ENCODE measurements at regions not wholly inside any gene's neighbourhood (a gene's known extent, or its start where the extent isn't known, plus 50 kb on each side); places are given as distances from the start of the nearest gene placed in this dataset.

DNA sequence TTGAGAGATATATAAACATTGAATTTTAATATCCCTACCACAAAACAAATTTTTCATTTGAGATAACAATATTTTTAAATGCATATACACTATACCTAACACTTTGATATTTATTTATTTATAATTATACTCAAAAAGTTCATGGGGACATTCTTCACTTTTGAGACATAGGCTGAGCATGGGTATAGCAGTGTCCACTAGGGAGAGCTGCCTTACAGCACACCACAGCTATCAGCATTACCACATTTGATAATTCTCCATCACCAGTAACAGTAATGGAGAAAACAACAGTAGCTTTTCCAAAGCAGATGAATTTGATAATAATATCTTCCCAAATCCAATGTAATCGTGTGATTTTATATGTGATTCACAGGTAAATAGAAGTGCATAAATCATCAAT is 626.1 kb downstream of the DACH1 start:
- TF ChIP-seq ZNF248 (tag by site-specific recombination; IDR thresholded peaks at IDR 0.05): no peak
- TF ChIP-seq ZNF654 (tag by site-specific recombination; IDR thresholded peaks at IDR 0.05; ENCODE audit: low read depth): peak; percentile 46
- Histone ChIP-seq H3K27ac (ENCODE audit: extremely low read depth, low read depth, low read length) (no peak overlapping the region), H3K4me3 (ENCODE audit: low read depth, low read length) (no peak overlapping the region), H3K36me3 (ENCODE audit: control insufficient read depth in 2 of 2, insufficient read depth in 1 of 2, low read length in 2 of 2) (no peaks in the 10 kb centered on the region), H3K9me3 (ENCODE audit: control insufficient read depth, insufficient read depth, low read depth, low read length) (no peaks in the 10 kb centered on the region), H3K4me1 (ENCODE audit: control insufficient read depth, insufficient read depth, low read length) (no peaks in the 10 kb centered on the region)
- POLR2A ChIA-PET: no interaction called here
- CTCF ChIA-PET: interaction anchor here (0.5 kb wide), 1 partner anchor 193 kb away, joined by 5 read pairs; no protein-coding TSS in a partner anchor

DNA sequence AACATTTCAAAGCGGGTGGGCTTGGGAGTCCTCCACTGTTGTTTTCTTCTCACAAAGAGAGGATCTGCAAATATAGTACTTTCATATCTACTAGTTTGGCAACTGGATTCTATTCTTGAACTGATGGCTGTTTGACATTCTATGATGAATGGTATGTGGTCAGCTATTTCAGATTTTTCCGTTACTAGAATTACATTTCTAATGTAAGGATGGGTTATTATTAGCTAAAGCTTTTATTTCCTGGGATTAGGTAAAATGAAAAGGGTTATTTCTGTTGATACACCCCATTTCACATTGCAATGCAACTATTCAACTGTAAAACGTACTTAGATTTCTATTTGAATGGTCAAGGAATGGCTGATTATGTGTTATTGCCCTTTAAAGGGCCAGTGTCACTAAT is 629.7 kb downstream of the DACH1 start:
- no peaks in the 10 kb centered on the region for H3K4me1 ChIP-seq (ENCODE audit: control insufficient read depth, insufficient read depth, low read length)
- TF ChIP-seq, protein P1, sequence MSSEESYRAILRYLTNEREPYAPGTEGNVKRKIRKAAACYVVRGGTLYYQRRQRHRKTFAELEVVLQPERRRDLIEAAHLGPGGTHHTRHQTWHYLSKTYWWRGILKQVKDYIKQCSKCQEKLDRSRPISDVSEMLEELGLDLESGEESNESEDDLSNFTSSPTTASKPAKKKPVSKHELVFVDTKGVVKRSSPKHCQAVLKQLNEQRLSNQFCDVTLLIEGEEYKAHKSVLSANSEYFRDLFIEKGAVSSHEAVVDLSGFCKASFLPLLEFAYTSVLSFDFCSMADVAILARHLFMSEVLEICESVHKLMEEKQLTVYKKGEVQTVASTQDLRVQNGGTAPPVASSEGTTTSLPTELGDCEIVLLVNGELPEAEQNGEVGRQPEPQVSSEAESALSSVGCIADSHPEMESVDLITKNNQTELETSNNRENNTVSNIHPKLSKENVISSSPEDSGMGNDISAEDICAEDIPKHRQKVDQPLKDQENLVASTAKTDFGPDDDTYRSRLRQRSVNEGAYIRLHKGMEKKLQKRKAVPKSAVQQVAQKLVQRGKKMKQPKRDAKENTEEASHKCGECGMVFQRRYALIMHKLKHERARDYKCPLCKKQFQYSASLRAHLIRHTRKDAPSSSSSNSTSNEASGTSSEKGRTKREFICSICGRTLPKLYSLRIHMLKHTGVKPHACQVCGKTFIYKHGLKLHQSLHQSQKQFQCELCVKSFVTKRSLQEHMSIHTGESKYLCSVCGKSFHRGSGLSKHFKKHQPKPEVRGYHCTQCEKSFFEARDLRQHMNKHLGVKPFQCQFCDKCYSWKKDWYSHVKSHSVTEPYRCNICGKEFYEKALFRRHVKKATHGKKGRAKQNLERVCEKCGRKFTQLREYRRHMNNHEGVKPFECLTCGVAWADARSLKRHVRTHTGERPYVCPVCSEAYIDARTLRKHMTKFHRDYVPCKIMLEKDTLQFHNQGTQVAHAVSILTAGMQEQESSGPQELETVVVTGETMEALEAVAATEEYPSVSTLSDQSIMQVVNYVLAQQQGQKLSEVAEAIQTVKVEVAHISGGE (tag by site-specific recombination; conservative IDR thresholded peaks at IDR 0.05; ENCODE audit: low read depth): no peak
- TF ChIP-seq ZNF645 (tag by site-specific recombination; IDR thresholded peaks at IDR 0.05): no peak
- TF ChIP-seq ZNF776 (tag by site-specific recombination; IDR thresholded peaks at IDR 0.05; ENCODE audit: borderline replicate concordance): no peak
- TF ChIP-seq ZNF785 (tag by site-specific recombination; IDR thresholded peaks at IDR 0.05): no peak
- no peak for TF ChIP-seq TRIM28 (IDR thresholded peaks at IDR 0.05; ENCODE audit: borderline replicate concordance, low read length)
- TF ChIP-seq ZNF660 (tag by site-specific recombination; IDR thresholded peaks at IDR 0.05): no peak
- ChIA-PET POLR2A (no interaction called here), CTCF (no interaction called here)
- no peaks in the 10 kb centered on the region for H3K9me3 ChIP-seq (ENCODE audit: control insufficient read depth, insufficient read depth, low read depth, low read length)
- no peak overlapping the region for H3K4me3 ChIP-seq (ENCODE audit: low read depth, low read length)
- H3K27ac ChIP-seq (ENCODE audit: extremely low read depth, low read depth, low read length): no peak overlapping the region
- H3K36me3 ChIP-seq (ENCODE audit: control insufficient read depth in 2 of 2, insufficient read depth in 1 of 2, low read length in 2 of 2): no peaks in the 10 kb centered on the region

- H3K9me3 ChIP-seq (ENCODE audit: control insufficient read depth, insufficient read depth, low read depth, low read length): no peaks in the 10 kb centered on the region
- POLR2A ChIA-PET: no interaction called here
- CTCF ChIA-PET: no interaction called here
- TF ChIP-seq IKZF3 (tag by site-specific recombination; IDR thresholded peaks at IDR 0.05) (no peak), ZNF24 (tag by site-specific recombination; IDR thresholded peaks at IDR 0.05) (no peak), ZNF701 (tag by site-specific recombination; IDR thresholded peaks at IDR 0.05) (no peak), SCRT2 (tag by site-specific recombination; IDR thresholded peaks at IDR 0.05) (no peak), ZNF621 (tag by site-specific recombination; IDR thresholded peaks at IDR 0.05) (no peak), BCL11A (tag by site-specific recombination; IDR thresholded peaks at IDR 0.05; ENCODE audit: low read depth) (no peak)
- TF ChIP-seq, protein P2, sequence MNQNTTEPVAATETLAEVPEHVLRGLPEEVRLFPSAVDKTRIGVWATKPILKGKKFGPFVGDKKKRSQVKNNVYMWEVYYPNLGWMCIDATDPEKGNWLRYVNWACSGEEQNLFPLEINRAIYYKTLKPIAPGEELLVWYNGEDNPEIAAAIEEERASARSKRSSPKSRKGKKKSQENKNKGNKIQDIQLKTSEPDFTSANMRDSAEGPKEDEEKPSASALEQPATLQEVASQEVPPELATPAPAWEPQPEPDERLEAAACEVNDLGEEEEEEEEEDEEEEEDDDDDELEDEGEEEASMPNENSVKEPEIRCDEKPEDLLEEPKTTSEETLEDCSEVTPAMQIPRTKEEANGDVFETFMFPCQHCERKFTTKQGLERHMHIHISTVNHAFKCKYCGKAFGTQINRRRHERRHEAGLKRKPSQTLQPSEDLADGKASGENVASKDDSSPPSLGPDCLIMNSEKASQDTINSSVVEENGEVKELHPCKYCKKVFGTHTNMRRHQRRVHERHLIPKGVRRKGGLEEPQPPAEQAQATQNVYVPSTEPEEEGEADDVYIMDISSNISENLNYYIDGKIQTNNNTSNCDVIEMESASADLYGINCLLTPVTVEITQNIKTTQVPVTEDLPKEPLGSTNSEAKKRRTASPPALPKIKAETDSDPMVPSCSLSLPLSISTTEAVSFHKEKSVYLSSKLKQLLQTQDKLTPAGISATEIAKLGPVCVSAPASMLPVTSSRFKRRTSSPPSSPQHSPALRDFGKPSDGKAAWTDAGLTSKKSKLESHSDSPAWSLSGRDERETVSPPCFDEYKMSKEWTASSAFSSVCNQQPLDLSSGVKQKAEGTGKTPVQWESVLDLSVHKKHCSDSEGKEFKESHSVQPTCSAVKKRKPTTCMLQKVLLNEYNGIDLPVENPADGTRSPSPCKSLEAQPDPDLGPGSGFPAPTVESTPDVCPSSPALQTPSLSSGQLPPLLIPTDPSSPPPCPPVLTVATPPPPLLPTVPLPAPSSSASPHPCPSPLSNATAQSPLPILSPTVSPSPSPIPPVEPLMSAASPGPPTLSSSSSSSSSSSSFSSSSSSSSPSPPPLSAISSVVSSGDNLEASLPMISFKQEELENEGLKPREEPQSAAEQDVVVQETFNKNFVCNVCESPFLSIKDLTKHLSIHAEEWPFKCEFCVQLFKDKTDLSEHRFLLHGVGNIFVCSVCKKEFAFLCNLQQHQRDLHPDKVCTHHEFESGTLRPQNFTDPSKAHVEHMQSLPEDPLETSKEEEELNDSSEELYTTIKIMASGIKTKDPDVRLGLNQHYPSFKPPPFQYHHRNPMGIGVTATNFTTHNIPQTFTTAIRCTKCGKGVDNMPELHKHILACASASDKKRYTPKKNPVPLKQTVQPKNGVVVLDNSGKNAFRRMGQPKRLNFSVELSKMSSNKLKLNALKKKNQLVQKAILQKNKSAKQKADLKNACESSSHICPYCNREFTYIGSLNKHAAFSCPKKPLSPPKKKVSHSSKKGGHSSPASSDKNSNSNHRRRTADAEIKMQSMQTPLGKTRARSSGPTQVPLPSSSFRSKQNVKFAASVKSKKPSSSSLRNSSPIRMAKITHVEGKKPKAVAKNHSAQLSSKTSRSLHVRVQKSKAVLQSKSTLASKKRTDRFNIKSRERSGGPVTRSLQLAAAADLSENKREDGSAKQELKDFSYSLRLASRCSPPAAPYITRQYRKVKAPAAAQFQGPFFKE (tag by site-specific recombination; IDR thresholded peaks at IDR 0.05; ENCODE audit: borderline replicate concordance): no peak
- TF ChIP-seq, protein P3, sequence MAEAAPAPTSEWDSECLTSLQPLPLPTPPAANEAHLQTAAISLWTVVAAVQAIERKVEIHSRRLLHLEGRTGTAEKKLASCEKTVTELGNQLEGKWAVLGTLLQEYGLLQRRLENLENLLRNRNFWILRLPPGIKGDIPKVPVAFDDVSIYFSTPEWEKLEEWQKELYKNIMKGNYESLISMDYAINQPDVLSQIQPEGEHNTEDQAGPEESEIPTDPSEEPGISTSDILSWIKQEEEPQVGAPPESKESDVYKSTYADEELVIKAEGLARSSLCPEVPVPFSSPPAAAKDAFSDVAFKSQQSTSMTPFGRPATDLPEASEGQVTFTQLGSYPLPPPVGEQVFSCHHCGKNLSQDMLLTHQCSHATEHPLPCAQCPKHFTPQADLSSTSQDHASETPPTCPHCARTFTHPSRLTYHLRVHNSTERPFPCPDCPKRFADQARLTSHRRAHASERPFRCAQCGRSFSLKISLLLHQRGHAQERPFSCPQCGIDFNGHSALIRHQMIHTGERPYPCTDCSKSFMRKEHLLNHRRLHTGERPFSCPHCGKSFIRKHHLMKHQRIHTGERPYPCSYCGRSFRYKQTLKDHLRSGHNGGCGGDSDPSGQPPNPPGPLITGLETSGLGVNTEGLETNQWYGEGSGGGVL (tag by site-specific recombination; IDR thresholded peaks at IDR 0.05): no peak
These were observed 647.1 kb downstream of the DACH1 start for GRCh38 chr13:71219698-71220415.

More at GRCh38 chr13:71219698-71220415, 647.1 kb downstream of the DACH1 start:
- Histone ChIP-seq H3K4me1 (ENCODE audit: control insufficient read depth, insufficient read depth, low read length) (no peaks in the 10 kb centered on the region), H3K36me3 (ENCODE audit: control insufficient read depth in 2 of 2, insufficient read depth in 1 of 2, low read length in 2 of 2) (no peaks in the 10 kb centered on the region), H3K4me3 (ENCODE audit: low read depth, low read length) (no peak overlapping the region), H3K27ac (ENCODE audit: extremely low read depth, low read depth, low read length) (no peak overlapping the region)

Measured in HEK293 (cell line).